ENCODE measurements at regions not wholly inside any gene's neighbourhood (a gene's known extent, or its start where the extent isn't known, plus 50 kb on each side); places are given as distances from the start of the nearest gene placed in this dataset.

- BruUV-seq (replicated peaks), result no TSS peak
- no peak overlapping the region for H3K9ac ChIP-seq (ENCODE audit: low read length)
- no peak overlapping the region for H3K4me3 ChIP-seq (ENCODE audit: low read length)
- ChIA-PET POLR2A (ENCODE audit: unreplicated experiment) (no interaction called here), CTCF (no interaction called here)
- no peaks in the 10 kb centered on the region for H4K20me1 ChIP-seq (ENCODE audit: low read length)
- H3K36me3 ChIP-seq (ENCODE audit: low read depth, low read length), result no peaks in the 10 kb centered on the region
- ATAC-seq (no peak), DNase-seq (no peak)
- no peaks in the 10 kb centered on the region for H3K9me3 ChIP-seq (ENCODE audit: low read length)
- no peaks in the 10 kb centered on the region for H3K9me2 ChIP-seq (replicated peaks; ENCODE audit: low read length)
- no peak overlapping the region for H3K27ac ChIP-seq (ENCODE audit: low read length)
- H3K27me3 ChIP-seq (ENCODE audit: low read length), result no peaks in the 10 kb centered on the region
- TF ChIP-seq, protein P1, sequence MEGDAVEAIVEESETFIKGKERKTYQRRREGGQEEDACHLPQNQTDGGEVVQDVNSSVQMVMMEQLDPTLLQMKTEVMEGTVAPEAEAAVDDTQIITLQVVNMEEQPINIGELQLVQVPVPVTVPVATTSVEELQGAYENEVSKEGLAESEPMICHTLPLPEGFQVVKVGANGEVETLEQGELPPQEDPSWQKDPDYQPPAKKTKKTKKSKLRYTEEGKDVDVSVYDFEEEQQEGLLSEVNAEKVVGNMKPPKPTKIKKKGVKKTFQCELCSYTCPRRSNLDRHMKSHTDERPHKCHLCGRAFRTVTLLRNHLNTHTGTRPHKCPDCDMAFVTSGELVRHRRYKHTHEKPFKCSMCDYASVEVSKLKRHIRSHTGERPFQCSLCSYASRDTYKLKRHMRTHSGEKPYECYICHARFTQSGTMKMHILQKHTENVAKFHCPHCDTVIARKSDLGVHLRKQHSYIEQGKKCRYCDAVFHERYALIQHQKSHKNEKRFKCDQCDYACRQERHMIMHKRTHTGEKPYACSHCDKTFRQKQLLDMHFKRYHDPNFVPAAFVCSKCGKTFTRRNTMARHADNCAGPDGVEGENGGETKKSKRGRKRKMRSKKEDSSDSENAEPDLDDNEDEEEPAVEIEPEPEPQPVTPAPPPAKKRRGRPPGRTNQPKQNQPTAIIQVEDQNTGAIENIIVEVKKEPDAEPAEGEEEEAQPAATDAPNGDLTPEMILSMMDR (conservative IDR thresholded peaks at IDR 0.05; ENCODE audit: low read depth, low read length), result no peak
- no peak for TF ChIP-seq EZH2phosphoT487 (IDR thresholded peaks at IDR 0.05; ENCODE audit: borderline replicate concordance, low read length)
- no peak for TF ChIP-seq EZH2 (IDR thresholded peaks at IDR 0.05; ENCODE audit: low read length, unreplicated experiment)
- H3K4me1 ChIP-seq (ENCODE audit: insufficient read depth, low read length), result no peaks in the 10 kb centered on the region
- no peak overlapping the region for H2AFZ ChIP-seq (ENCODE audit: low read length)
- no peaks in the 10 kb centered on the region for H3K79me2 ChIP-seq (ENCODE audit: low read length)
- no peak overlapping the region for H3K4me2 ChIP-seq (ENCODE audit: low read length)
- H3F3A ChIP-seq (ENCODE audit: low read length, unreplicated experiment), result no peaks in the 10 kb centered on the region
- intact Hi-C loops (cut with micrococcal nuclease), result no loop called here
Measured at GRCh38 chr2:223439786-223440185, 162.4 kb downstream of the SCG2 start.

DNA sequence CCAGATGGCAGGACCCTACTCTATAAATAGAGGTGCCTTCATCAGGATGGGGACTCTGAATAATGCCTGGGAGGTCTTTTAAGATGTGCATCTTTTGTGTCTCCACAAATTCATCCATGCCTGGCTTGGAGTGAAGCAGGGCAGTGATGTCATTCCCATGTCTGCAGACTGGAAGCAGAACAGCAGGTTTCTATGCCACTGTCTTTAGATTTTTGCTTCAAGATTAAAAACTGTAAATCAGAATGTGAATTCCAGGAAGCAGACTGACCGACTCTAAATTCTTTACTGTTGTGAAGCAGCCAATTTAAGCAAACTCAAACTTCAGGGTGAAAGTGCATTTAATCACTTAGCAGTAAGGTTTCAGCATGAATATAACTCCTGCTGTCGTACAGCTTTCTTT is 159.3 kb downstream of the SCG2 start:
- ATAC-seq, result no peak
- Histone ChIP-seq H3K27ac (ENCODE audit: low read length) (no peak overlapping the region), H4K20me1 (ENCODE audit: low read length) (no peaks in the 10 kb centered on the region), H3K4me3 (ENCODE audit: low read length) (no peak overlapping the region), H3F3A (ENCODE audit: low read length, unreplicated experiment) (no peaks in the 10 kb centered on the region), H3K79me2 (ENCODE audit: low read length) (no peaks in the 10 kb centered on the region), H3K4me2 (ENCODE audit: low read length) (no peak overlapping the region), H3K9me2 (replicated peaks; ENCODE audit: low read length) (no peaks in the 10 kb centered on the region), H3K36me3 (ENCODE audit: low read depth, low read length) (no peaks in the 10 kb centered on the region), H3K4me1 (ENCODE audit: insufficient read depth, low read length) (no peaks in the 10 kb centered on the region), H2AFZ (ENCODE audit: low read length) (no peak overlapping the region), H3K27me3 (ENCODE audit: low read length) (no peaks in the 10 kb centered on the region), H3K9ac (ENCODE audit: low read length) (no peak overlapping the region), H3K9me3 (ENCODE audit: low read length) (no peaks in the 10 kb centered on the region)
- TF ChIP-seq EZH2phosphoT487 (IDR thresholded peaks at IDR 0.05; ENCODE audit: borderline replicate concordance, low read length) (no peak), EZH2 (IDR thresholded peaks at IDR 0.05; ENCODE audit: low read length, unreplicated experiment) (no peak)
- TF ChIP-seq, protein P1 (conservative IDR thresholded peaks at IDR 0.05; ENCODE audit: low read depth, low read length), result no peak
- CTCF ChIA-PET, result no interaction called here
- POLR2A ChIA-PET (ENCODE audit: unreplicated experiment), result no interaction called here
- BruUV-seq (replicated peaks), result no TSS peak
- DNase-seq, result no peak
- intact Hi-C loops (cut with micrococcal nuclease), result no loop called here

- DNase-seq (no peak), ATAC-seq (no peak)
- H3K79me2 ChIP-seq (ENCODE audit: low read length), result no peaks in the 10 kb centered on the region
- H3K27ac ChIP-seq (ENCODE audit: low read length), result no peak overlapping the region
- intact Hi-C loops (cut with micrococcal nuclease), result no loop called here
- ChIA-PET CTCF (no interaction called here), POLR2A (ENCODE audit: unreplicated experiment) (no interaction called here)
- no peak overlapping the region for H3K4me2 ChIP-seq (ENCODE audit: low read length)
- no peaks in the 10 kb centered on the region for H3K36me3 ChIP-seq (ENCODE audit: low read depth, low read length)
- BruUV-seq (replicated peaks), result no TSS peak
- no peak overlapping the region for H2AFZ ChIP-seq (ENCODE audit: low read length)
- H3K4me3 ChIP-seq (ENCODE audit: low read length), result no peak overlapping the region
- H3F3A ChIP-seq (ENCODE audit: low read length, unreplicated experiment), result no peaks in the 10 kb centered on the region
- no peaks in the 10 kb centered on the region for H3K9me3 ChIP-seq (ENCODE audit: low read length)
- H3K9ac ChIP-seq (ENCODE audit: low read length), result no peak overlapping the region
- TF ChIP-seq EZH2 (IDR thresholded peaks at IDR 0.05; ENCODE audit: low read length, unreplicated experiment), result no peak
- TF ChIP-seq, protein P1 (conservative IDR thresholded peaks at IDR 0.05; ENCODE audit: low read depth, low read length), result no peak
- no peak for TF ChIP-seq EZH2phosphoT487 (IDR thresholded peaks at IDR 0.05; ENCODE audit: borderline replicate concordance, low read length)
- H3K27me3 ChIP-seq (ENCODE audit: low read length), result no peaks in the 10 kb centered on the region
- H3K4me1 ChIP-seq (ENCODE audit: insufficient read depth, low read length), result no peaks in the 10 kb centered on the region
- no peaks in the 10 kb centered on the region for H4K20me1 ChIP-seq (ENCODE audit: low read length)
- H3K9me2 ChIP-seq (replicated peaks; ENCODE audit: low read length), result no peaks in the 10 kb centered on the region
Measured at GRCh38 chr2:223450246-223450645, 151.9 kb downstream of the SCG2 start.

All from PC-3 (cell line).